Fibroblast of peridontal ligament (primary cell): ENCODE measurements at regions not wholly inside any gene's neighbourhood (a gene's known extent, or its start where the extent isn't known, plus 50 kb on each side); places are given as distances from the start of the nearest gene placed in this dataset.
"Not testable (repeated sequence)": the region's sequence is repeated elsewhere in the genome, so short reads cannot be mapped to it uniquely, and the experiment has no call there.

Experiments
- DNase-seq: peaks from one replicate; pipeline ENCODE4 v3.0.0-alpha.2; 2010; ENCODE audit errors: extremely low read depth

- no peak for DNase-seq
Measured at GRCh38 chr6:67898875-67899274, 736.2 kb upstream of the ADGRB3 start.

GRCh38 chr6:67897998-67898607 lies 737.0 kb upstream of the ADGRB3 start:
- DNase-seq: no peak

DNA sequence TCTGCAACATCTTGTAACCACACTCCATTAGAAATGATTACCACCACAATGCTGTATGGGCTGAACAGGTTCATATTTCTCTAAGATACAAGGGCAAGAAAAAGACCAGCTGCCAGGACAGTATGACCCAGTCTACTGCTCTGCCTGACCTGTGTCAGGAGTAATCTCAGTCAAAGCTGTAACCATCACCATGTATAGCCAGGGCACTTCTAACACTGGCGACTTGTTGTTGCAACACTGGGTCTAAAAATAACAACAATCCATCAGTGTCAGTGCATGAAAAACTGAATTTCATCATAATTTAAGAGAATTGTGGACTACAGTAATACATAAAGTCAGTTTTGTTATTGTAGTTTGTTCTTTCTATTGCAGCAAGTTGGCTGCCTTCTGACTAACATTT lies 738.6 kb upstream of the ADGRB3 start:
- no peak for DNase-seq

DNA sequence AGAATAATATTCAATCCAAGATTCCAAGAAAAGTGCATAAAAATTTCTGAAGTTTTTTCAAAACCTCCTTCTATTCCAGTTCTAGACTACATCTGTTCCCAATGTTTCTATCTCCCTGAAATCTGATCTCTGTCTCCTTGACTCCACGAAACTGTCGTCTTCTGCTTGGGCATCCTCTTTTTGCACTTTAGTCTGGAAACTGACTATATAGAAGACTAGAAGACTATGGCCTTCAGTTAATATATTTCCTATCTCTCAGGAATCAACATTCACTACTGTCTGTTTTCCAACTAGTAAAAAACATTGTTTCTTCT lies 745.4 kb upstream of the ADGRB3 start:
- DNase-seq: no peak

- no peak for DNase-seq
Measured at GRCh38 chr6:67888886-67889681, 746.0 kb upstream of the ADGRB3 start.

GRCh38 chr6:67888546-67888885 lies 746.6 kb upstream of the ADGRB3 start:
- no peak for DNase-seq

DNA sequence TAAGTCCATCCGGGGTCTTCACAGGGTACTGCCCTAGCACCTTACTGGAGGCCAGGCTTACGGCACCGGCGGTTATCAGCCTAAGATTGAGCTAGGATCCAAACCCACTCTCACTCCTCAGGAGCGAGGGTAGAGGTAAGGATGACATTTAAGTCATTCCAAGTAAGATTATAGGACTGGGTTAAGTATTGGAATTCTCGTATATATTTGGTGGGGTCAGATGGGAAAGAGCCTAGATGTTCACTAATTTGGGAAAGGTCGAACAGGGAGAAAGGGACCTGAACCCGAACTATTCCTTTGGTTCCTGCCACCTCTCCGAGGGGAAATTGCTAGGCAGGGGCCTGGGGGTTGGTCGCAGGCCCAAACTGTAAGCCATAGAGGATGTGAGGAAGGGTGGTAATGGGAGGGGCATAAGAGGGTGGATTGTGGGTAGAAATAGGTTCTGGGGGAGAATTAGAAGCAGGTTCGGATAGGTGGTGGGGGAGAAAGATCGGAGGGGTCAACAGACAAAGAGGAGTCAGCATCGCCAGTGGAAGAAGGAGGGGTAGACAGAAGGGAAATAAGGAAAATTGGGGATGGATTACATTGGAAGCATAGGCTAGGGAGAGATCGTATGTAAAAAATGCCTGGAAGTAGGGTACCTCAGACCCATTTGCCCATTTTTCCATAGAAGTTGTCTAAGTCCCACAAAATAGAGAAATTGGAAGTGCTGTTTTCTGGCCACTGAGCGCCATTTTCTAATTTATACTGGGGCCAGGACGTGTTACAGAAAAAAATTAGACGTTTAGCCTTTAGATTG lies 747.1 kb upstream of the ADGRB3 start:
- no peak for DNase-seq

DNA sequence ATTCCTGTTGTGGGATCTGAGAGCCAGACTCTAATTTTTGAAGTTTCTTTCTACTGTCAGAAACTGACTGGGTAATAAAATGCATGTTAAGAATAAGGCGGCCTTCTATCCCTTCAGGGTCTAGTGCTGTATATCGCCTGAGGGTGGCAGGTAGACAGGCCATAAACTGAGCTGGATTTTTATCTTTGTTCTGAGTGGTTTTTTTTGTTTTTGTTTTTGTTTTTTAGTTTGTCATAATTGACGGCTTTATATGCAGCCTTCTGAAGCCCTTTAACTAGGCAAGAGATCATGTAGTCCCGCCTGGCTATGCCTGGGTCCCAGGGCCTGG lies 747.7 kb upstream of the ADGRB3 start:
- no peak for DNase-seq

GRCh38 chr6:67886840-67887292 lies 748.2 kb upstream of the ADGRB3 start:
- DNase-seq: no peak

- DNase-seq: no peak
Measured at GRCh38 chr6:67886036-67886707, 748.9 kb upstream of the ADGRB3 start.

DNA sequence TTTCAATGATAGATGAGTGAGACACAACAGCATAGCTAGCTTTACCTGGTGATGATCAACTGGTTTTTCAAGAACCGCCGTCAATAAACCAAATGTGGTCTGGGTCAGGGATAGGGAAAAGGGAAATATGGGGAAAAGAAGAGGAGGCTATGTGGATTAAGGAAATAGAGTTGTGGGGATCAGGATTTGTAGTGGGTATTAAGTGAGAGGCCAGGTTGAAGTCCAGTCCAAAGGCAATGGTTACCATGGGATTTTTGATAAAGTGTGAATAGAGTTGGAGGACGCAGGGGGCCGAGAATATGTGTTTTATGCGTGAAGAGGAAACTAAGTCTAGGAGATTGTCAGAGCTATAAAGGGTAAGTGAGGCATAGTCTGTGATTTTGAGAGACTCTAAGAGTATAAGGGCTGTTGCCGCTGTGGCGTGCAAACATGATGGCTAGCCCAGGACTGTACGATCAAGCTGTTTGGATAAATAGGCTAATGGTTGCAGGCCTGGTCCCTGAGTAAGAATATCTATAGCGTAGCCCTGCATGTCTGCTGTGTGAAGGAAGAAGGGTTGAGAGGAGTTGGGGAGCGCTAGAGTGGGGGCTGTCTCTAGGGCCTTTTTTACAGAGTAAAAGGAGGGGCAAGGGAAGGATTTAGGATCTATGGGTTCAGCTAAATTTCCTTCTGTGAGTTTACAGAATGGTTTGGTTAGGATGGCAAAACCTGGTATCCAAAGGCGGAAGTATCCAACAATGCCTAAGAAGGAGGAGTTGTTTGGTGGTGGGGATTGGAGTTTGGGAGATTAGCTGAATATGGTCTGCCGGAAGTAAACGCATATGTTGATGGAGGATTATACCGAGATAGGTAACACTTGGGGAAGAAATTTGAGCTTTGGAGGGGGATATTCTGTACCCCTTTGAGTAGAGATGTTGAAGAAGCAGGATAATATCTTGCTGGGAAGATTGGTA lies 749.7 kb upstream of the ADGRB3 start:
- no peak for DNase-seq

- no peak for DNase-seq
Measured at GRCh38 chr6:67884442-67884841, 750.6 kb upstream of the ADGRB3 start.

DNA sequence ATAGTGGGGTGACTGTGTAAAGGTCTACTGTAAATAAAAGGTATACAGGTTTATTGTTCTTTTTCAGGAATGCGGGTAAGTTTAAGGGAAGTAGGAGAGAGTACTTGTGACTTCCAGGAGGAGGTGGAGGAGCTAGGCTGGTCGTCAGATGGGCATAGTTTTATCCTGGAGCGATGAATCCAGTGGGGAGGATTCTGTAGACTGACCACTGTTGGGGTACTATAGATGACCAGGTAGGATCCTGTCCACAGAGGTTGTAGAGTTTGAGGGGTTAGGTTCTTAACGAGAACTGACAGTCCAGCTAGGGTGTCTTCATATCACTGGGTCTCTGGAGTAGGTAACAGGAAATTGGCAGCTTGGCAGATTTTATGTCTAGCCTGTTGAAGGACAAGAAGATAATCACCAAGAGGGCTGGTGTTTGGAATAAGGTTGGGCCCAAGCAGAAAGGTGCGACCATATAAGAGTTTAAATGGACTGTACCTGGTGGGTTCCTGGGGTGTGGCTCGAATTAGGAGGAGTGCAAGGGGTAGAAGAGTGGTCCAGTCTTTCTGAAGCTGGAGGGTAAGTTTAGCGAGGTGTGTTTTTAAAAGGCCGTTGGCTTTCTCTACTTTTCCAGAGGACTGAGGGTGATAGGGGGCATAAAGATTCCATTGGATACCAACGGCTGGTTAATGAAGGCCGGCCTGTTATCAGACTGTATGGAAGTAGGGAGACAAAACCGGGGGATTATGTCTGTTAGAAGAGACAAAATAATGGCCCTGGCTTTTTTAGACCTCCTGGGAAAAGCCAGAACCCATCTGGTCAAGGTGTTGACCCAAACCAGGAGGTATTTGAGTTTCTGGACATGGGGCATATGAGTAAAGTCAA lies 751.3 kb upstream of the ADGRB3 start:
- DNase-seq: no peak

GRCh38 chr6:67882436-67883311 lies 752.4 kb upstream of the ADGRB3 start:
- DNase-seq: no peak

- no peak for DNase-seq
Measured at GRCh38 chr6:67881706-67882065, 753.4 kb upstream of the ADGRB3 start.

- DNase-seq: no peak
Measured at GRCh38 chr6:67880939-67881705, 754.0 kb upstream of the ADGRB3 start.

GRCh38 chr6:67880343-67880742 lies 754.7 kb upstream of the ADGRB3 start:
- not testable (repeated sequence) for DNase-seq

DNA sequence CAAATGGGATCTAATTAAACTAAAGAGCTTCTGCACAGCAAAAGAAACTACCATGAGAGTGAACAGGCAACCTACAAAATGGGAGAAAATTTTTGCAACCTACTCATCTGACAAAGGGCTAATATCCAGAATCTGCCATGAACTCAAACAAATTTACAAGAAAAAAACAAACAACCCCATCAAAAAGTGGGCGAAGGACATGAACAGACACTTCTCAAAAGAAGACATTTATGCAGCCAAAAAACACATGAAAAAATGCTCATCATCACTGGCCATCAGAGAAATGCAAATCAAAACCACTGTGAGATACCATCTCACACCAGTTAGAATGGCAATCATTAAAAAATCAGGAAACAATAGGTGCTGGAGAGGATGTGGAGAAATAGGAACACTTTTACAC lies 755.2 kb upstream of the ADGRB3 start:
- DNase-seq: not testable (repeated sequence)
